PC-9 (cell line): ENCODE measurements at regions not wholly inside any gene's neighbourhood (a gene's known extent, or its start where the extent isn't known, plus 50 kb on each side); places are given as distances from the start of the nearest gene placed in this dataset.

Experiments used
- BruUV-seq: library from RNA; stranded (reverse); fragments of 400-500 nt; replicated peaks from 2 replicates; lab custom pipeline; 2021; lab: Mats Ljungman, UMichigan
- CTCF ChIA-PET: fragments of 300-600 bp; sonication (Branson Sonifier 250); formaldehyde crosslinking; loops from one replicate; lab custom pipeline; 2022; ENCODE audit warnings: antibody characterized with exemption; lab: Charles Lee
- POLR2A ChIA-PET: fragments of 300-600 bp; sonication (Branson Sonifier 250); formaldehyde crosslinking; loops from one replicate; lab custom pipeline; 2022; ENCODE audit warnings: antibody characterized with exemption; ENCODE audit not compliant: unreplicated experiment; lab: Charles Lee
- DNase-seq, 2 experiments: peaks; one replicate each; pipeline versions ENCODE4 v3.0.0 to v3.0.0-alpha.2; 2015 to 2022; ENCODE audit warnings: mixed read lengths in 1 of 2
- H2AFZ ChIP-seq: fragments of 200-600 bp; sonication (generic); 2 replicates; pipeline ENCODE4 v1.8.1; 2017; ENCODE audit warnings: antibody characterized with exemption
- H3F3A ChIP-seq: fragments of 200-600 bp; sonication (generic); 2 replicates; pipeline ENCODE4 v1.8.1; 2017; ENCODE audit warnings: antibody characterized with exemption, mild to moderate bottlenecking, low read depth; ENCODE audit not compliant: insufficient read depth
- H3K27ac ChIP-seq: fragments of 200-600 bp; sonication (generic); 2 replicates; pipeline ENCODE4 v1.6.1; 2016; ENCODE audit warnings: mixed run types
- H3K27me3 ChIP-seq: fragments of 200-600 bp; sonication (generic); 2 replicates; pipeline ENCODE4 v1.6.1; 2016; ENCODE audit warnings: low read depth, mixed run types; ENCODE audit not compliant: insufficient read depth
- H3K36me3 ChIP-seq: fragments of 200-600 bp; sonication (generic); 2 replicates; pipeline ENCODE4 v1.6.1; 2016; ENCODE audit warnings: low read depth, mixed run types
- H3K4me1 ChIP-seq: fragments of 200-600 bp; sonication (generic); replicated peaks from 2 replicates; pipeline ENCODE4 v1.6.1; 2016; ENCODE audit warnings: mixed run types; ENCODE audit not compliant: insufficient read depth
- H3K4me2 ChIP-seq: fragments of 200-600 bp; sonication (generic); 2 replicates; pipeline ENCODE4 v1.6.1; 2017; ENCODE audit warnings: mixed run types
- H3K4me3 ChIP-seq: fragments of 200-600 bp; sonication (generic); 2 replicates; pipeline ENCODE4 v1.6.1; 2016; ENCODE audit warnings: mixed run types
- H3K79me2 ChIP-seq: fragments of 200-600 bp; sonication (generic); 2 replicates; pipeline ENCODE4 v1.6.1; 2017; ENCODE audit warnings: low read depth, mixed run types
- H3K9me2 ChIP-seq: fragments of 200-600 bp; sonication (generic); 2 replicates; pipeline ENCODE4 v1.8.1; 2017; ENCODE audit warnings: mild to moderate bottlenecking; ENCODE audit not compliant: insufficient read depth
- H3K9me3 ChIP-seq: fragments of 200-600 bp; sonication (generic); 2 replicates; pipeline ENCODE4 v1.8.1; 2016; ENCODE audit warnings: low read depth; ENCODE audit not compliant: insufficient read depth
- H4K20me1 ChIP-seq: fragments of 200-600 bp; sonication (generic); 2 replicates; pipeline ENCODE4 v1.8.1; 2017; ENCODE audit not compliant: insufficient read depth
- EZH2 ChIP-seq: fragments of 200-600 bp; sonication (generic); IDR thresholded peaks from 2 replicates; pipeline ENCODE4 v1.8.0; 2017; ENCODE audit warnings: antibody characterized with exemption, low read depth
- intact Hi-C: fragments of 100-400 bp; cut with micrococcal nuclease; formaldehyde crosslinking; loops from one replicate; pipeline ENCODE4 v1.10.0; 2022; ENCODE audit not compliant: unreplicated experiment
- TF ChIP-seq, protein P1 (sequence below): fragments of 200-600 bp; sonication (generic); conservative IDR thresholded peaks from 2 replicates; pipeline ENCODE4 v1.6.1; 2017; ENCODE audit warnings: mixed run types, antibody characterized with exemption, mild to moderate bottlenecking, moderate library complexity

DNA sequence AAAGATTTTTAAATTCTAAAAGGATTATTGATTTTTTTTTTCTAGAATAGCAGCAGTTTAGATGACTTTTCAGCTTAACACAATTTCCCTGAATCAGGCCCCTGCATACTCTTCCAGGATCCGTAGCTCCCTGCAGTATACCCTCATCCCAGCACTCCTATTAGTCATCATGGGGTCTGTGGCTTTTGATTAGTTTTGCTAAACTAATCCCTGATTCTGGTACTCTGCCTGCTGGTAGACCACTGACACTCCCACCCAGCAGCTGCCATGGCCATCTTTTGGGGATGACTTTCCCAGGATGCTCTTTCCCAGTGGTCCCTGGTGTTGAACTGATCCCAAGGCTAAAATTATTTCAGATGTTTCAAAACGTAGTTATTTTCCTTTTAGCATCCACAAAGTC, 802.0 kb downstream of the RAPGEF2 start:
- no peaks in the 10 kb centered on the region for H3F3A ChIP-seq
- H3K4me1 ChIP-seq, result no peaks in the 10 kb centered on the region
- no peaks in the 10 kb centered on the region for H3K27me3 ChIP-seq
- H3K4me3 ChIP-seq, result no peak overlapping the region
- TF ChIP-seq, protein P1, sequence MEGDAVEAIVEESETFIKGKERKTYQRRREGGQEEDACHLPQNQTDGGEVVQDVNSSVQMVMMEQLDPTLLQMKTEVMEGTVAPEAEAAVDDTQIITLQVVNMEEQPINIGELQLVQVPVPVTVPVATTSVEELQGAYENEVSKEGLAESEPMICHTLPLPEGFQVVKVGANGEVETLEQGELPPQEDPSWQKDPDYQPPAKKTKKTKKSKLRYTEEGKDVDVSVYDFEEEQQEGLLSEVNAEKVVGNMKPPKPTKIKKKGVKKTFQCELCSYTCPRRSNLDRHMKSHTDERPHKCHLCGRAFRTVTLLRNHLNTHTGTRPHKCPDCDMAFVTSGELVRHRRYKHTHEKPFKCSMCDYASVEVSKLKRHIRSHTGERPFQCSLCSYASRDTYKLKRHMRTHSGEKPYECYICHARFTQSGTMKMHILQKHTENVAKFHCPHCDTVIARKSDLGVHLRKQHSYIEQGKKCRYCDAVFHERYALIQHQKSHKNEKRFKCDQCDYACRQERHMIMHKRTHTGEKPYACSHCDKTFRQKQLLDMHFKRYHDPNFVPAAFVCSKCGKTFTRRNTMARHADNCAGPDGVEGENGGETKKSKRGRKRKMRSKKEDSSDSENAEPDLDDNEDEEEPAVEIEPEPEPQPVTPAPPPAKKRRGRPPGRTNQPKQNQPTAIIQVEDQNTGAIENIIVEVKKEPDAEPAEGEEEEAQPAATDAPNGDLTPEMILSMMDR, result no peak
- TF ChIP-seq EZH2, result no peak
- DNase-seq, result no peak
- no TSS peak for BruUV-seq
- ChIA-PET POLR2A (no interaction called here), CTCF (no interaction called here)
- H4K20me1 ChIP-seq, result no peaks in the 10 kb centered on the region
- H3K36me3 ChIP-seq, result no peaks in the 10 kb centered on the region
- H3K9me3 ChIP-seq, result no peaks in the 10 kb centered on the region
- intact Hi-C loops, result no loop called here
- no peak overlapping the region for H3K4me2 ChIP-seq
- H3K9me2 ChIP-seq, result no peaks in the 10 kb centered on the region
- no peaks in the 10 kb centered on the region for H3K79me2 ChIP-seq
- H2AFZ ChIP-seq, result no peak overlapping the region
- no peak overlapping the region for H3K27ac ChIP-seq

DNA sequence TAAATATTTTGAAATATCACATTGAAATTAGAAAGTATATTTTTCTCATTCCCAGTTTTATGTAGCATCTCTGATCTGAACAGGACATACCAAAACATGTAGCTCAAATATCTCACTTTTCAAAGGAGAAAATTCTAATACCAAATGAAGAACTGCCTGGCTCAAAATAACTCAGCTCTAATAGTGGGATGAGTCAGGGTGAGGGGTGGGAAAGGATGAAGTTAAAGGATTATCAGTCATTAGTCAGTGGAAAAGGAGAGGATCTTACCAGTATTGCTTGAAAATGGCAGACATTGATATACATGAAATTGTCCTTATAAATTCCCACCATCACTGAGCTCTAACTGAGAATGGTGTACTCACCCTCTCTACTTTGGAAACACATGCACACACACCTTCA, 803.2 kb downstream of the RAPGEF2 start:
- BruUV-seq, result no TSS peak
- no peaks in the 10 kb centered on the region for H3K9me2 ChIP-seq
- no peaks in the 10 kb centered on the region for H3F3A ChIP-seq
- no peak for DNase-seq
- H2AFZ ChIP-seq, result no peak overlapping the region
- intact Hi-C loops, result no loop called here
- no peak overlapping the region for H3K27ac ChIP-seq
- no peaks in the 10 kb centered on the region for H4K20me1 ChIP-seq
- no peaks in the 10 kb centered on the region for H3K79me2 ChIP-seq
- H3K36me3 ChIP-seq, result no peaks in the 10 kb centered on the region
- no peaks in the 10 kb centered on the region for H3K27me3 ChIP-seq
- ChIA-PET CTCF (no interaction called here), POLR2A (no interaction called here)
- H3K4me3 ChIP-seq, result no peak overlapping the region
- H3K4me1 ChIP-seq, result no peaks in the 10 kb centered on the region
- H3K4me2 ChIP-seq, result no peak overlapping the region
- H3K9me3 ChIP-seq, result no peaks in the 10 kb centered on the region
- TF ChIP-seq EZH2, result no peak
- TF ChIP-seq, protein P1, result no peak

DNA sequence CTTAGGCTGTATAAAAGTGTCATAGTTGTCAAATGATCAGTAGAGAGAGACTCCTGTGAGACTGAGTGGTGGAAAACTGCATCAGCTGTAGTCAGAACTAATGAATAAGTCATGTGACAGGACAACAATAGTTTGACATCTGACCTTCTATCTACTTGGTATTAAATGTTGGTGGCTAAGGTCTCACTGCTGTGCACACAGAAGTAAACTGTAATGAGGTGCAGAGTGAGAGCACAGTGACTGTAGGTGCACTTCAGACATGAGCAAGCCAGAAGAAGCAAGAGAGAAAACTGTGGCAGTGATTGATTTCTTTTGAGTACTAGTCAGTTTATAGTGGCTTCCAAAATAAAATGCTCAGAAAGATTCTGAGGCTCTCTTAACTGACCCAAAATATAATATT, 803.6 kb downstream of the RAPGEF2 start:
- Histone ChIP-seq H3K9me3 (no peaks in the 10 kb centered on the region), H3K79me2 (no peaks in the 10 kb centered on the region), H3K4me3 (no peak overlapping the region), H4K20me1 (no peaks in the 10 kb centered on the region), H3K4me1 (no peaks in the 10 kb centered on the region), H3K9me2 (no peaks in the 10 kb centered on the region), H3K27me3 (no peaks in the 10 kb centered on the region), H2AFZ (no peak overlapping the region), H3K27ac (no peak overlapping the region), H3F3A (no peaks in the 10 kb centered on the region), H3K36me3 (no peaks in the 10 kb centered on the region), H3K4me2 (no peak overlapping the region)
- intact Hi-C loops, result no loop called here
- ChIA-PET CTCF (no interaction called here), POLR2A (no interaction called here)
- no peak for TF ChIP-seq EZH2
- TF ChIP-seq, protein P1, result no peak
- no TSS peak for BruUV-seq
- DNase-seq, result no peak
